OCI-LY7 (cell line): ENCODE measurements at regions not wholly inside any gene's neighbourhood (a gene's known extent, or its start where the extent isn't known, plus 50 kb on each side); places are given as distances from the start of the nearest gene placed in this dataset.

Experiments used
- CTCF ChIP-seq: fragments of 200-600 bp; sonication (generic); conservative IDR thresholded peaks from 2 replicates; pipeline ENCODE4 v1.5.1; 2014; ENCODE audit warnings: mild to moderate bottlenecking, antibody characterized with exemption, low read length, moderate library complexity, mixed read lengths
- EZH2phosphoT487 ChIP-seq: fragments of 200-600 bp; sonication (generic); IDR thresholded peaks from 2 replicates; pipeline ENCODE4 v1.6.1; 2018; ENCODE audit warnings: low read depth, borderline replicate concordance, mild to moderate bottlenecking, mixed run types, antibody characterized with exemption, low read length, moderate library complexity, mixed read lengths

- TF ChIP-seq CTCF (no peak), EZH2phosphoT487 (no peak)
These were observed 75.8 kb upstream of the ADRB2 start for GRCh38 chr5:148750614-148751013.
